NCI-H2171 (cell line): ENCODE measurements at regions not wholly inside any gene's neighbourhood (a gene's known extent, or its start where the extent isn't known, plus 50 kb on each side); places are given as distances from the start of the nearest gene placed in this dataset.

ENCODE experiments used
- DNase-seq: peaks from one replicate; lab custom pipeline; 2025; lab: John Stamatoyannopoulos, UW

DNA sequence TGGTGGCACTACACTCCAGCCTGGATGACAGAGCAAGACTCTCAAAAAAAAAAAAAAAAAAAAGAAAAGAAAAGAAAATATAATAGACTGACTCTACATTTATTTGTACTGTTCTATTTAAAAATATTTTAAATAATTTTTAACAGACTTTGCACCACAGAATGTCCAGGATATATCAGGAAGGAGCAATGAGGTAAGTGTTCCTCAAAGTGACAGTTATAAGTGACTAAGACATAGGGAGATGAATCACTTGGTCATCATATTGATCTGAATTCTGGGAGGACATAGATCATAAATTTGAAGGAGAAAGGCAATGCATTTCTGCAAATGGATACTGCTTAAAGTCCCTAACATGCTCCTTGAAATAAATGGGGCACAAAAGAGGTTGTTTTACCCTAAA is 221.5 kb downstream of the KCNC2 start:
- no peak for DNase-seq
